Cardiac muscle cell (in vitro differentiated cells and primary cell): ENCODE measurements at regions not wholly inside any gene's neighbourhood (a gene's known extent, or its start where the extent isn't known, plus 50 kb on each side); places are given as distances from the start of the nearest gene placed in this dataset.

Experiments
- DNase-seq, 2 donors: peaks; one replicate each; pipeline versions ENCODE4 v3.0.0 to v3.0.0-alpha.2; 2010 to 2017; ENCODE audit warnings: low read depth in 1 of 2, low spot score in 1 of 2
- H3K27ac ChIP-seq: fragments of 200-600 bp; sonication (generic); 2 replicates; pipeline ENCODE4 v1.5.1; 2016
- H3K27me3 ChIP-seq: fragments of 200-600 bp; sonication (generic); 2 replicates; pipeline ENCODE4 v1.6.0; 2016; ENCODE audit warnings: control low read depth
- H3K36me3 ChIP-seq: fragments of 200-600 bp; sonication (generic); 2 replicates; pipeline ENCODE4 v1.5.1; 2016; ENCODE audit warnings: control low read depth
- H3K4me1 ChIP-seq: fragments of 200-600 bp; sonication (generic); 2 replicates; pipeline ENCODE4 v1.8.1; 2017; ENCODE audit warnings: low read depth, mild to moderate bottlenecking, mixed run types
- H3K4me3 ChIP-seq: fragments of 200-600 bp; sonication (generic); 2 replicates; pipeline ENCODE4 v1.5.1; 2016; ENCODE audit warnings: mild to moderate bottlenecking
- H3K9me3 ChIP-seq: fragments of 200-600 bp; sonication (generic); 2 replicates; pipeline ENCODE4 v1.5.1; 2017; ENCODE audit warnings: low read depth, mild to moderate bottlenecking, control low read depth
- TF ChIP-seq, protein P1 (sequence below): IDR thresholded peaks from 2 replicates; pipeline ENCODE4 v1.5.1; 2012; ENCODE audit warnings: low read depth, mild to moderate bottlenecking, low read length

- DNase-seq, result no peak
- H3K9me3 ChIP-seq, result no peaks in the 10 kb centered on the region
- H3K27me3 ChIP-seq, result no peaks in the 10 kb centered on the region
- H3K36me3 ChIP-seq, result no peaks in the 10 kb centered on the region
- no peak overlapping the region for H3K27ac ChIP-seq
- TF ChIP-seq, protein P1, sequence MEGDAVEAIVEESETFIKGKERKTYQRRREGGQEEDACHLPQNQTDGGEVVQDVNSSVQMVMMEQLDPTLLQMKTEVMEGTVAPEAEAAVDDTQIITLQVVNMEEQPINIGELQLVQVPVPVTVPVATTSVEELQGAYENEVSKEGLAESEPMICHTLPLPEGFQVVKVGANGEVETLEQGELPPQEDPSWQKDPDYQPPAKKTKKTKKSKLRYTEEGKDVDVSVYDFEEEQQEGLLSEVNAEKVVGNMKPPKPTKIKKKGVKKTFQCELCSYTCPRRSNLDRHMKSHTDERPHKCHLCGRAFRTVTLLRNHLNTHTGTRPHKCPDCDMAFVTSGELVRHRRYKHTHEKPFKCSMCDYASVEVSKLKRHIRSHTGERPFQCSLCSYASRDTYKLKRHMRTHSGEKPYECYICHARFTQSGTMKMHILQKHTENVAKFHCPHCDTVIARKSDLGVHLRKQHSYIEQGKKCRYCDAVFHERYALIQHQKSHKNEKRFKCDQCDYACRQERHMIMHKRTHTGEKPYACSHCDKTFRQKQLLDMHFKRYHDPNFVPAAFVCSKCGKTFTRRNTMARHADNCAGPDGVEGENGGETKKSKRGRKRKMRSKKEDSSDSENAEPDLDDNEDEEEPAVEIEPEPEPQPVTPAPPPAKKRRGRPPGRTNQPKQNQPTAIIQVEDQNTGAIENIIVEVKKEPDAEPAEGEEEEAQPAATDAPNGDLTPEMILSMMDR, result no peak
- H3K4me1 ChIP-seq, result peaks cover 6% of the 10 kb centered on the region
- H3K4me3 ChIP-seq, result no peak overlapping the region
These were observed 114.5 kb upstream of the SMIM30 start for GRCh38 chr7:113232885-113233284.

- Histone ChIP-seq H3K27ac (no peak overlapping the region), H3K36me3 (no peaks in the 10 kb centered on the region), H3K27me3 (no peaks in the 10 kb centered on the region), H3K4me3 (no peak overlapping the region), H3K4me1 (peaks cover 6% of the 10 kb centered on the region), H3K9me3 (no peaks in the 10 kb centered on the region)
- DNase-seq, result no peak
- TF ChIP-seq, protein P1, result no peak
These were observed 112.3 kb upstream of the SMIM30 start for GRCh38 chr7:113230691-113231090.

GRCh38 chr7:113217314-113217713 is 99.0 kb upstream of the SMIM30 start:
- H3K4me3 ChIP-seq, result no peak overlapping the region
- no peaks in the 10 kb centered on the region for H3K27me3 ChIP-seq
- H3K9me3 ChIP-seq, result no peaks in the 10 kb centered on the region
- no peaks in the 10 kb centered on the region for H3K36me3 ChIP-seq
- TF ChIP-seq, protein P1, result no peak
- no peak overlapping the region for H3K27ac ChIP-seq
- H3K4me1 ChIP-seq, result no peaks in the 10 kb centered on the region
- peak in 1 of 2 donors; percentile 38 for DNase-seq

- no peak overlapping the region for H3K4me3 ChIP-seq
- H3K36me3 ChIP-seq, result no peaks in the 10 kb centered on the region
- no peak for DNase-seq
- no peak overlapping the region for H3K27ac ChIP-seq
- no peaks in the 10 kb centered on the region for H3K4me1 ChIP-seq
- no peaks in the 10 kb centered on the region for H3K9me3 ChIP-seq
- TF ChIP-seq, protein P1, result no peak
- no peaks in the 10 kb centered on the region for H3K27me3 ChIP-seq
These were observed 97.7 kb upstream of the SMIM30 start for GRCh38 chr7:113216038-113216437.

DNA sequence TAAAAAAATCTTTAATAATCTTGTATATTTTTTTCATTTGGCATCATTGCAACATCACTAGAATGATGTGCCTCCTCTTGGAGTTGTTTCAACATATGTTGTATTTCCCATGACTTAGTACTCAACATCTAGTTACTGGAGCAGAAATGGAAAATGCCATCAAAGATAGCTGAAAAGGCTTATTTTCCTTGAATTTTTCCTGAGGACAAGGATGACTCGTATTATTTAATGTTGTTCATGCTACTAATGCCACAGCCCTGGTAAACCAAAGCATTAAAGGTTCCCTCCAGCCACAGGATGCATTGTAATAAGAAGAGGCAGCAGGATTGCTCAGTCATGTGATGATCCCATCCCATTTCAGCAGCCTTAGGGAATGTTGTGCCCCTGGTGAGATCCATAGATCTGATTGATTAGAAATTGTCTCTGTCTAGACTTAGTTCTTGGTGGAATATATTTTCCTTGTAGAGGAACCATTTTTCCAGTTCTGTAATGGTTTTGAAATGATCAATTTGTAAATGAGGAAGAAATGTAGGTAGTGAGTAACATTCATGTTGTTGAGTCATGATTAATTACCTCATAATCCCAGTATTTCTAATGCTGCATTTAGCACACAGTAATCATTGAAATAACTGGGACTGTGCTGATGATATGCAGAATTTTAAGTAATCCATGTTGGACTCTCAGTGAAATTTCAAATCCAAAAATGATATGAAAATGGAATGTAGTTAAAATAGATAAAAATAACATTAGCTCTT is 91.3 kb upstream of the SMIM30 start:
- H3K4me3 ChIP-seq, result no peak overlapping the region
- H3K36me3 ChIP-seq, result no peaks in the 10 kb centered on the region
- H3K4me1 ChIP-seq, result no peaks in the 10 kb centered on the region
- TF ChIP-seq, protein P1, result no peak
- H3K9me3 ChIP-seq, result no peaks in the 10 kb centered on the region
- H3K27ac ChIP-seq, result no peak overlapping the region
- no peaks in the 10 kb centered on the region for H3K27me3 ChIP-seq
- DNase-seq, result no peak
